ENCODE measurements at regions not wholly inside any gene's neighbourhood (a gene's known extent, or its start where the extent isn't known, plus 50 kb on each side); places are given as distances from the start of the nearest gene placed in this dataset.

- no peak for DNase-seq (ENCODE audit: extremely low read depth, low read depth)
- no peak overlapping the region for H3K4me3 ChIP-seq (replicated peaks; ENCODE audit: low read depth, low read length)
- TF ChIP-seq, protein P1, sequence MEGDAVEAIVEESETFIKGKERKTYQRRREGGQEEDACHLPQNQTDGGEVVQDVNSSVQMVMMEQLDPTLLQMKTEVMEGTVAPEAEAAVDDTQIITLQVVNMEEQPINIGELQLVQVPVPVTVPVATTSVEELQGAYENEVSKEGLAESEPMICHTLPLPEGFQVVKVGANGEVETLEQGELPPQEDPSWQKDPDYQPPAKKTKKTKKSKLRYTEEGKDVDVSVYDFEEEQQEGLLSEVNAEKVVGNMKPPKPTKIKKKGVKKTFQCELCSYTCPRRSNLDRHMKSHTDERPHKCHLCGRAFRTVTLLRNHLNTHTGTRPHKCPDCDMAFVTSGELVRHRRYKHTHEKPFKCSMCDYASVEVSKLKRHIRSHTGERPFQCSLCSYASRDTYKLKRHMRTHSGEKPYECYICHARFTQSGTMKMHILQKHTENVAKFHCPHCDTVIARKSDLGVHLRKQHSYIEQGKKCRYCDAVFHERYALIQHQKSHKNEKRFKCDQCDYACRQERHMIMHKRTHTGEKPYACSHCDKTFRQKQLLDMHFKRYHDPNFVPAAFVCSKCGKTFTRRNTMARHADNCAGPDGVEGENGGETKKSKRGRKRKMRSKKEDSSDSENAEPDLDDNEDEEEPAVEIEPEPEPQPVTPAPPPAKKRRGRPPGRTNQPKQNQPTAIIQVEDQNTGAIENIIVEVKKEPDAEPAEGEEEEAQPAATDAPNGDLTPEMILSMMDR (IDR thresholded peaks at IDR 0.05; ENCODE audit: low read depth, low read length, missing control alignments), result no peak
Observed at GRCh38 chr7:42344198-42344755, 107.3 kb upstream of the GLI3 start.

GRCh38 chr7:42342381-42342780, 105.4 kb upstream of the GLI3 start:
- no peak for DNase-seq (ENCODE audit: extremely low read depth, low read depth)
- no peak overlapping the region for H3K4me3 ChIP-seq (replicated peaks; ENCODE audit: low read depth, low read length)
- TF ChIP-seq, protein P1 (IDR thresholded peaks at IDR 0.05; ENCODE audit: low read depth, low read length, missing control alignments), result no peak

GRCh38 chr7:42340436-42340835, 103.4 kb upstream of the GLI3 start:
- no peak for DNase-seq (ENCODE audit: extremely low read depth, low read depth)
- no peak overlapping the region for H3K4me3 ChIP-seq (replicated peaks; ENCODE audit: low read depth, low read length)
- TF ChIP-seq, protein P1 (IDR thresholded peaks at IDR 0.05; ENCODE audit: low read depth, low read length, missing control alignments), result no peak

DNA sequence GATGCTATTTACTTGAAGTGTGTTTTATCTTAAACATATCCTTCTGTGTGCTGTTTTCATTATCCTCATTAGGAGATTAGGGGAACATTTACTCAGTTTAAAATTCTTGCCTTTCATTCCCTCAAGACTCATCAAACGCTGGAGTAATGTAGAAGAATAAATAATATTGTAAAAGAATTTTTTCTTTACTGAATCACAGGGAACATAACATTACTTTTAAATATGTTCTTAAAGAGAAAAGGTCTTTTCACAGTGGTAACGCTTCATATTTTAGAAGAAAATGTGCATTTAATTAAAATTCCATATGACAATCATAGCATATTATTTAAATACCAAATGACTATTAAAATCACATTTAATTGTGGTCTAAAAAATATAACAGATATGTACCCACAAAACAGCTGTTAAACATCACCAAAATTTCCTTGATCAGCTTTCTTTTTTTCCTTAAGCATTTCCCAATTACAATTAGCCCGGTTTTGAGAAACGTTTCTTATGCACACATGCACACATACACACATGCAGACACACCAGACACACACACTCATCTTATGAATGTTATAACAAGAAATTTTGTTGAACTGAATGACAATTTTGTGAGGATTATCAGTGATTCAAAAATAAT, 102.0 kb upstream of the GLI3 start:
- DNase-seq (ENCODE audit: extremely low read depth, low read depth), result no peak
- no peak overlapping the region for H3K4me3 ChIP-seq (replicated peaks; ENCODE audit: low read depth, low read length)
- TF ChIP-seq, protein P1 (IDR thresholded peaks at IDR 0.05; ENCODE audit: low read depth, low read length, missing control alignments), result no peak

DNA sequence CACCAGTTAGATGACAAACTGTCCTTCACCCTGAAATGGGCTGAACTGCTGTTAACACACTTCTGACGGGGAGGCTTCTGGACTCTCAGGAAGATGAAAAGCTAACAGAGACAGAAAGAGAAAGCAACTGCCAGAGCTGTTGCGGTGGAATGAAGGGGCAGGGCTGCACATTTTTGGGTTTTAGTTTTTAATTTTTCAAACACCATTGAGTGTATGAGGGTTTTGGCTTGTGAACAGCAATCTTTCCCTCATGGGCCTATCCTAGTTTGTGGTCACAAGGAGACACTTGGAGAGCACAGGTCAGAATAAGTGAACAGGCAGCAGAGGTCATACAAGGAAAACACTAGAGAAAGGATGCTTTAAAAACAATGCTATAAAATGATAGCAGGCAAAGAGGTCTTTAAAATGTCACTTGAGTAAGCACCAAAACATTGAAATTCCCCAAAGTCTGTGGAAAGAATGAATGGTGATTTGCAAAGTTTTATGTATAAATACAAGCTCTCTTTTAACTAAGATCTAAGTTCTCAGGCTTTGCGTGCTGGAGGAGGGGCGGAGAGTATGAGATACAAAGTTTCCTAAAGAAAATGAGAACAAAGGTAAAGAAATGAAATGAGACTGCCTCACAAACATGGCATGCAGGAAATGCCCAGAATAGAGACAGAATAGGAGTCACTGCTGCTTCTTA, 101.4 kb upstream of the GLI3 start:
- 0 out of 2 replicates have a peak overlapping the region, but pooled peaks have one; percentile 2 for H3K4me3 ChIP-seq (replicated peaks; ENCODE audit: low read depth, low read length)
- peak; percentile 82 for DNase-seq (ENCODE audit: extremely low read depth, low read depth)
- TF ChIP-seq, protein P1 (IDR thresholded peaks at IDR 0.05; ENCODE audit: low read depth, low read length, missing control alignments), result no peak

DNA sequence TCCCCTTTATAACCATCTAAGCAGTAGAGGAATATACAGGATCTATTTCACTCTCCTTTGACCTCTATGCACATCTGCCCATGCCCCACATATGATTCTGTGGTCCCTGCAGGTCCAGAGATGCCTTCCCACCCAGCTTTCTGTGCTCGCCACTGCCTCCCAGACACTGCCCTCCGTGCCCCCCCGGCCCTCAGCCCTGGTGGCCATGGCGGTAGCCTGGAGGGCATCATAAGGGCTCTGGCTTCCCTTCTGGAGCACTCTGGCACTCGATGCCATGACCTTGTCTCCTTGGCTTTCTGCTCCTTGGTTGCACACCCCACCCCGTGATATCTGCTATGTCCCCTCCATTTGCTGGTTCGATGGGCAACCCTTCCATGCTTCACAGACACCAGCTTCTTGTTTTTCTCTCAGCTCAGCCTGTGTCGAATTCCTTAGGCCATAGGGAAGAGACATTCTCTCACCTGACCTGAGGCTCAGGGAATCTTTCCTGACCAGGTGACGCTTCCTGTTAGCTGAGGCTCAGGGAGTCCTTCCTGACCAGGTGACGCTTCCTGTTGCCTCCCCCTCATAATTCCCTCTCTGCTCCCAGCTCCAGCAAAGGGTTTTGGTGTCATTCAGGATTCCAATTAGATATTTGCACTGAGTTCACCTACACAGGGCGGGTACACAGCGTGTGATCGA, 100.4 kb upstream of the GLI3 start:
- TF ChIP-seq, protein P1 (IDR thresholded peaks at IDR 0.05; ENCODE audit: low read depth, low read length, missing control alignments), result no peak
- no peak for DNase-seq (ENCODE audit: extremely low read depth, low read depth)
- H3K4me3 ChIP-seq (replicated peaks; ENCODE audit: low read depth, low read length), result no peak overlapping the region
